ENCODE measurements at regions not wholly inside any gene's neighbourhood (a gene's known extent, or its start where the extent isn't known, plus 50 kb on each side); places are given as distances from the start of the nearest gene placed in this dataset.

- intact Hi-C loops (cut with DNase I) = no loop called here
- 79% methylated on average over 2 of the region's 2 CpGs for WGBS (ENCODE audit: insufficient coverage, low coverage, low lambda C conversion rate, missing lambda C conversion rate)
- no peaks in the 10 kb centered on the region for H3K27me3 ChIP-seq
- no peak for TF ChIP-seq POLR2A (IDR thresholded peaks at IDR 0.05)
- no peak for TF ChIP-seq CTCF (IDR thresholded peaks at IDR 0.05)
- H3K27ac ChIP-seq = no peak overlapping the region
- H3K4me3 ChIP-seq = no peak overlapping the region
- DNase-seq = no peak
- H3K36me3 ChIP-seq = no peaks in the 10 kb centered on the region
- ATAC-seq = no peak
- H3K9me3 ChIP-seq = no peaks in the 10 kb centered on the region
- H3K4me1 ChIP-seq = no peaks in the 10 kb centered on the region
These were observed 1604.6 kb downstream of the HACE1 start for GRCh38 chr6:103255132-103255531.

- H3K27me3 ChIP-seq = no peaks in the 10 kb centered on the region
- no peaks in the 10 kb centered on the region for H3K36me3 ChIP-seq
- no peak for DNase-seq
- H3K27ac ChIP-seq = no peak overlapping the region
- intact Hi-C loops (cut with DNase I) = no loop called here
- no peak for ATAC-seq
- no peaks in the 10 kb centered on the region for H3K4me1 ChIP-seq
- TF ChIP-seq CTCF (IDR thresholded peaks at IDR 0.05) (no peak), POLR2A (IDR thresholded peaks at IDR 0.05) (no peak)
- H3K9me3 ChIP-seq = no peaks in the 10 kb centered on the region
- no peak overlapping the region for H3K4me3 ChIP-seq
These were observed 1622.8 kb downstream of the HACE1 start for GRCh38 chr6:103236923-103237322.

GRCh38 chr6:103231181-103231580 is 1628.5 kb downstream of the HACE1 start:
- Histone ChIP-seq H3K36me3 (no peaks in the 10 kb centered on the region), H3K27me3 (no peaks in the 10 kb centered on the region), H3K27ac (no peak overlapping the region), H3K9me3 (no peaks in the 10 kb centered on the region), H3K4me1 (no peaks in the 10 kb centered on the region), H3K4me3 (no peak overlapping the region)
- ATAC-seq (no peak), DNase-seq (no peak)
- intact Hi-C loops (cut with DNase I) = no loop called here
- TF ChIP-seq POLR2A (IDR thresholded peaks at IDR 0.05) = no peak
- no peak for TF ChIP-seq CTCF (IDR thresholded peaks at IDR 0.05)

GRCh38 chr6:103215847-103216246 is 1643.9 kb downstream of the HACE1 start:
- no peak overlapping the region for H3K27ac ChIP-seq
- intact Hi-C loops (cut with DNase I) = no loop called here
- H3K36me3 ChIP-seq = no peaks in the 10 kb centered on the region
- no peaks in the 10 kb centered on the region for H3K9me3 ChIP-seq
- no peaks in the 10 kb centered on the region for H3K4me1 ChIP-seq
- no peak for TF ChIP-seq CTCF (IDR thresholded peaks at IDR 0.05)
- no peak for TF ChIP-seq POLR2A (IDR thresholded peaks at IDR 0.05)
- no peak overlapping the region for H3K4me3 ChIP-seq
- no peaks in the 10 kb centered on the region for H3K27me3 ChIP-seq
- no peak for ATAC-seq
- DNase-seq = no peak

GRCh38 chr6:103210686-103211085 is 1649.0 kb downstream of the HACE1 start:
- no peaks in the 10 kb centered on the region for H3K4me1 ChIP-seq
- H3K36me3 ChIP-seq = no peaks in the 10 kb centered on the region
- WGBS (ENCODE audit: insufficient coverage, low coverage, low lambda C conversion rate, missing lambda C conversion rate) = 21% methylated on average over 2 of the region's 2 CpGs
- no peak overlapping the region for H3K4me3 ChIP-seq
- no peak for TF ChIP-seq CTCF (IDR thresholded peaks at IDR 0.05)
- TF ChIP-seq POLR2A (IDR thresholded peaks at IDR 0.05) = no peak
- intact Hi-C loops (cut with DNase I) = no loop called here
- H3K9me3 ChIP-seq = no peaks in the 10 kb centered on the region
- H3K27ac ChIP-seq = no peak overlapping the region
- no peak for ATAC-seq
- H3K27me3 ChIP-seq = no peaks in the 10 kb centered on the region
- DNase-seq = no peak
